ENCODE measurements at regions not wholly inside any gene's neighbourhood (a gene's known extent, or its start where the extent isn't known, plus 50 kb on each side); places are given as distances from the start of the nearest gene placed in this dataset.
A peak's percentile ranks its signal among the peaks of the same experiment; 100 is the strongest.
"Not testable (repeated sequence)": the region's sequence is repeated elsewhere in the genome, so short reads cannot be mapped to it uniquely, and the experiment has no call there.

DNA sequence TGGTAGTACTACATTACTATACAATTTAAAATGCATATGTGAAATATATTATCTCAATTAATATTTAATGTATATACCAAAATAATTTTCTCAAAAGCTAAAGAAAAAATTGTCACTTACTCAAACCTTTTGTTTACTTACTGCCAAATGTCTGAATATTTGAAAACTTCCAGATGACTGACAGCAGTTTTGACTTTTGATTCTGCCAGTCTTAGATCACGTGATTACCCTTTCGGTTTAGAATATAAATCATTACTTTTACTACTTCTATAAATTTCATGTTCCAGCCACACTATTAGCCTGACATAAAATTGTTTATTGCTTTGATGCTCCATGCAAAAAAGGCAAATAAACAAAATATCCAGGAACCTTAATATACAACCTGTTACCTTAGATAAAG is 680.7 kb upstream of the ID4 start:
- DNase-seq, result no peak

DNA sequence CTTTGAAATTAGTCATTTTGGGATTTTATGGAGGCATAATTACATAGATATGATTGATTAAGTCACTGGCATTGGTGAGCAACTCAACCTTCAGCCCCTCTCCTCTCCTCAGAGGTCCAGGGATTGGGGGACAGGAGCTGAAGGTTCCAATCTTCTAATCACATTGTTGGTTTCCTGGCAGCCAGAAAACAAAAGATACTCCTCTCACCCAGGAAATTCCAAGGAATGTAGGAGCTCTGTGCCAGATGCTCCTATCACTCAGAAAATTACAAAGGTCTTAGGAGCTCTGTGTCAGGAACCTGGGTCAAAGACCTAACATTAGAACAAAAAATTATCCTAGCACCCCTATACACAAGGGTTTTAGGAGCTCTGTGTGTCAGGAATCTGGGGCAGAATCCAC is 679.7 kb upstream of the ID4 start:
- no peak for DNase-seq

DNA sequence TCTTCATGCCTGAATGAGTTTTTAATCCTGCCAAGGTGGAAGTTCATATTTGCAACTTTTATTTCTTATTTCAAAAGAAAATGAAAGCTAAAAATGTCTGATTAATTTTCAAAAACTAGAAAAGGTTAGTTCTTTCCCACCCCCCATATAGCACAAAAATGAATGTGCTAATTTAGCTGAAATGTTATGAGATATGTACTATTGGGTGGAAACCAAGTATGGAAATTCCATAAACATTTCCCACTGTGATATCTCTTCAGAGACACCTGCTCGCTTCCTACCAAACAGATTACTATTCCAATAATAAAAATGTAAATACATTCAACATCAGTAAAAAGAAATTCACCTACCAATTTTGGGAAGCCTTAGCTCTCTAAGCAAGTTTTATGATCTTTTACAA is 678.6 kb upstream of the ID4 start:
- no peak for DNase-seq

DNA sequence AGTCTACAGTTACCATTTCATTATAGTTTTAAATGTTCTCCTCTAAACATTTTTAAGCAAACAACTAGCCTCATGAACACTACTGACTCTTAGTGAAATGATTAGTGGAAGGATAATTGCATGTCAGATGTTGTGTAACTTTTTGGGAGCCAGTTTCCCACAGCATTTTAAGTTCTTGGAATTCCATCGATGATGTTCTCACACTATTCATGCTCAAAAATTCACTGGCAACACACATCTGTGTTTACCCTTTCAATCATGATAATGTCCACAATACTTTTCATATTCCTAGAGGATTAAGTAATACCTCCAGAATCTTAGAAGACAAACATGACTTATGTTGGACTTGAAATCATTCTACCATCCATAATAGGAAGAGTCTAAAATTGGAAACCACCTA is 678.1 kb upstream of the ID4 start:
- no peak for DNase-seq

DNA sequence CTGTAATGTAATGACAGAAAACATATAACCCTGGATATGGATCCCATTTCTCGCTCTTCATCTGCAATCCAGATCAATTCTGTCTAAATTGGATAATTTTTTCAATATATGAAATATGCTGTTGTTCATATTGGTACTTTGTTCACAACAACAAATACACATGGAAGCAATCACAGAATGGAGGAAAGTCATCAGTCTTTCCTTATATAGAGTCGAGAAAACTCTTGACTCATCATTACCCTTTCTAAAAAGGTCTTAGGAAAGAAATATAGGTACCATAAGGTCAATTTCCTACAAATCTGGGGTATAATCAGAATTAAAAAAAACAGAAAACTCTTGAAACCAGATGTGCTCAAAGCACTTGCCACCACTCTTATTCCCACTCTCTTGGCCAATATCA is 677.6 kb upstream of the ID4 start:
- DNase-seq, result no peak

DNA sequence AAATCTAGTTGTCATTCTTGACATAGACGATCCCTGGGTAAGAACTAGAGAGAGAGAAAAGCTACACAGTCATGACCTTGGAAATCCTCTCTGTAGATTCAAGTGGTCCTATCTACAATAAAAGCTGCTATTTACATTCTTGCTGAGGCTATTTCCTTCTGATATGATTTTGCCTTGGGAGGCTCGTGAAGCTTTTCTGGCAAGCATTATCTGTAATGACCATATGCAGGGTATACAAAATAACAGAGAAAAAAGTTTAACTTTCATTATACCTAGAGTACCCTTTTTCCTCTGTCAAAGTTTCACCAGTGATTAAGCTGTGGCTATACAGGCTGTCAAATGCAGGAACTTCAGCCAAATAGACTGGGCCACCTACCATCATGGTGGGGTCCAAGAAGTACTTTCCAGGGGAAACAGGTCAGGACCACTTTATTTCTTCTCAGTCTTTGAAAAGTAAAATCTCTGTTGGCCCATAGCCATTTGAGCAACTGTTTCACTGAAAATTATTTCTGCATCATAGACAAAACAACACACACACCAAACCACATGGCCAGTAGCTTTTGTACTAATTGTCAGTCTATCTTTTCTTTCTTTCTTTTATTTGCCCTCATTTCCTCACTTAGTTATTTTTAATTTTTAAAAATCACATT is 677.0 kb upstream of the ID4 start:
- peak; percentile 18 for DNase-seq

DNA sequence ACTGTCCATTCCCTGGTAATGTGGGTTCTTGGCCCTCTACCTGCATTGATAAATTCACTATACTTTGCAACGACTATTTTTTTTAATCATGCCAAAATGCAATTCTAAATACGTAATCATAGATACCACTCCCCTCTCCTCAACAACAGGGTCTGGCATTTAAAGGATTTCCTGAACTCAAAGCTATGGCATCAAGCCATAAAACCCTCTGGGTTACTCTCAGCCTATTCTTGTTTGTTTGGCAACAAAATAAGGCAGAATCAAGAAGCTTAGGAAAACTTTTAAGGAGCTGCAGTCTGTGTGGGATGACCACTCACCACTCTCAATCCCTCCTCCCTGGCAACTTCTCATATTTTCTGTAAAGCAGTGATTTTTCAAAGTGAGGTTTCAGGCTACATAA is 669.9 kb upstream of the ID4 start:
- DNase-seq, result no peak

DNA sequence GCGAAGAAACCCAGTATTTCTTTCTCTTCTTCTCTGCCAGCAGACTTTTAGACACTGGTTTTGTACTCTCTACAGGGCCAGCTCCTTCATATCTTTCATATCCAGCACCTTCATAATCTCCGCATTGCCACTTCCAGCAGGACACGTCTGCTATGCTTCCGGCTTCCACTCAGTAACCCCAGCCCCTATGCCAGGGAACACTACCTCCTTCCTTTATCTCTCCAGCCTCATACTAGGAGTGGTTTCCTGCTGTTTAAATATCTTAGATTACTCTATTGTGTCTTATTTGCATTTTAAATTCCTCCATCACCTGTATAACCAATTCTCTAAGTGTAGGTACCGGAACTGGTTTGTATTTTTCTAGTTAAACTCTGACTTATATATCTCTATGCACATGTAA is 667.8 kb upstream of the ID4 start:
- no peak for DNase-seq

DNA sequence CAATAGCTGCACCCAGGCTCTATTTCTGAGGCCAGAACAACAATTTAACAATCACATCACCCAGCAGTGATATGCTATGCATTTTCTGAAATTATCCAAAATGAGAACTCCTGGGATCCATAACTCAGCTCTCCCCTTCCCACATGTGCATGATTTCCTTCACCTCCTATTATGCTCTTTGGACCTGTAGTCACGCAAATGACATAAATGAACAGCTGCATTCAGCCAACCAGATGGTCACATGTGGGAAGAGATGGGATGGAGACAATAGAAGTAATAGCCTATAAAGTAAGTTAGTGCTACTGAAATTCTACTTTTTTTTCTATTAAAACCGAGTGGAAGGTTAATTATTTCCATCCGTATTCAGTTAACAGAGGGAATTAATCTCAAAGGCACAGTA is 662.1 kb upstream of the ID4 start:
- peak; percentile 59 for DNase-seq

DNA sequence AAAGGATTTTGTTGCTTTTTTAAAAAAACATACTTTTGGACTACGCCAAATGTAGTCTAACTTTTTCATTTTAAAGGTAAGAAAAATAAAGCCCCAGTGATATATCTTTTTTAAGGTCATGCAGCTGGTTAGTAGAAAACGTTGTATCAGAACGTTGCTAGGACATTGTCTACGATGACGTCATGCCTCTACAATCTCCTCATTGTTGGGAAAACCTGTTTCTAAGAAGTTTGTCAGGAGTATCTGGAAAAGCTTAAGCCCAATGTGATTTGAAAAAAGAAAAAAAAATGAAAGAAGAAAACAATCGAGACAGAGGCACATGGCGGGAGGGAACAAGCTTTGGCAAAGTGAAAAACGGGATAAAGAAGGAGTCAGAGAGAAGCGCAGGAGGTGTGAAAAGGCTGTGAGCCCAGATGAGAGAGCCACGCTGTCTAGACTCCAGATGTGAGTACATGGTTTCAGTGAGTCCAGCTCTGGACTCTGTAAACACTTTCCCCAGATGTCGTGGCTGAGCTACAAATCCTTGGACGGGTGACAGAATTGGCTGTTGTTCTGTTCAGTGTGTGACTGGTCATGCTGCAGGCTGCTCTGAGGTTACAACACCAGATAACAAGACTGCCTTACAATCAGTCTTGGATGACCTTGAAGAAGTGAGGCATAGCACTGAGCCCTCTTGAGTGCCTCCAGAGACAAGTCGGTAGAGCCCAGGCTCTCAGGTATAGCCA is 656.7 kb upstream of the ID4 start:
- DNase-seq, result peak; percentile 95

DNA sequence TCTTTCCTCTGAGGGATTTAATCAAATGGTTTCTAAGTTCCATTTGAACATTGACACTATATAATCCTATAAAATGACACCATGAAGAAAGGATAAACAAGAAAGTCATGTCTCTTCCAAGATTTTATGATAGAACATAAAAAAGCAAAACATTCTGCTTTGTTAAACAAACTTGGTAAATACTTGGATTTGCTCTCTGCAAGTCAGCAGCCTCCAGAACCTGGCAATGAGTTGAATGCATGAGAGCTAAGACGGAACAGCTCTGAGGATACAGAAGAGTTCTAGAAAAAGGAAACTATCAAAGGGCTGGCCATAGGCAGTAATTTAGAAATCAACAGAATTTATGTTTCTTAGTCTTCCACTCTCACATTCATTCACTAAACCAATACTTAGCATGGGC is 656.0 kb upstream of the ID4 start:
- DNase-seq, result peak; percentile 76

DNA sequence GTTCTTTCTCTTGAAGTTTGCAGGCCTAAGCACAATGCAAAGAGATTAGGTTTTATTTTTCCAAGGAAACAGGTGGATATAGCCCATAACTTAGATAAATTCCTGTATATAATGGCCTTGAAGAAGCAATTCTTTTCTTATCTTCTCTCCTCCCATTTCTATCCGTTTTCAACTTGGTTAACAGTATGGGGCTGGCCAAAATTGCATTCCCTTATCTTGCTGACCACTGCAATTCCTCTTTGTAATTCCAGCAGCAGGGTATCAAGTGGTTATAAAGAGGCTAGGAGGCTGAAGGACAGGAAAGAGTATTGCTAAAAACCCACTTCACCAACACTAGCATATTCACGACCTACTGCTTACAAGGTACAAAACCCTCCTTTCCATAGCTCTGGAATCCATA is 643.5 kb upstream of the ID4 start:
- DNase-seq, result no peak

DNA sequence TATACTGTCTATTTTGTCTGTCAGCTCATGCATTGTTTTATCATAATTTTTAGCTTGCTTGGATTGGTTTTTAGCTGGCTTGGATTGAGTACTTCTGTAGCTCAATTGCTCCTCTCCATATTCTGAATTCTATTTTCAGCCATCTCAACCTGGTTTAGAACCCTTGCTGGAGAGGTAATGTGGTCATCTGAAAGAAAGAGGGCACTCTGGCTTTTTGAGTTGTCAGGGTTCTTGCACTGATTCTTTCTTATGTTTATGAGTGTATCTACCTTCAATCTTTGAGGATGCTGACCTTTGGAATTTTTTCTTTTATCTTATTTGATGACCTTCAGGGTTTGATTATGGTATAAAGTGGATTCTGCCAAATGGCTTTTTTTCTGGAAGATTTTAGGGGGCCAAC is 632.7 kb upstream of the ID4 start:
- no peak for DNase-seq

DNA sequence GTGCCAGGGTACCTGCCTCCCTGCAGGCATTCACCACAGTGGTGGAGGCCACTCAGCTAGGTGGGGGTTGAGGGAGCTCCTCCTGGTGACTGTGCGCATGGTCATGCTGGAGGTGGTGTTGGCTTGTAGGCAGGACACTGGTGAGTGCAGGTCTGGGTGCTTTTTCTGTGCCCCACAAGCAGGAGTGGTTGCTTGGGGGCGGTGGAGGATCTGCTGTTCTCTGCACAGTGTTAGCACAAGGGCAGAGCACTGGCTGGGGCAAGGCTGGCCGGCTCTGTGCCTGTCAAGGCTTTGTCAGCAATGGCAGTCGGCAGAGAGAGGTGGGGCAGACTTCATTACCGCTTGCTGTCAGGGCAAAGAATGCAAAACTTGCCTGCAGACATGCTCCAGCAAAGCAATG is 632.1 kb upstream of the ID4 start:
- no peak for DNase-seq

DNA sequence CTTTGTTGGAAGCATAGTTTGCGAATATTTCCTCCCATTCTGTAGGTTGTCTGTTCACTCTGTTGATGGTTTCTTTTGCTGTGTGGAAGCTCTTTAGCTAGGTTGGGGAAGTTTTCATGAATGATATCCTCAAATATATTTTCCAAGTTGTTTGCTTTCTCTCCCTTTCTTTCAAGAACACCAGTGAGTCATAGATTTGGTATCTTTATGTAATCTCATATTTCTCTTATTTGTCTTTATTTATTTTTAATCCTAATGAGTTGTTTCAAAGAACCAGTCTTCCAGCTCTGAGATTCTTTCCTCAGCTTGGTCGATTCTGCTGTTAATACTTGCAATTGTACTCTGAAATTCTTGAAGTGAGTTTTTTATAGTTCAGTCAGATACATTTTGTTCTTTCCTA is 628.0 kb upstream of the ID4 start:
- DNase-seq, result no peak

DNA sequence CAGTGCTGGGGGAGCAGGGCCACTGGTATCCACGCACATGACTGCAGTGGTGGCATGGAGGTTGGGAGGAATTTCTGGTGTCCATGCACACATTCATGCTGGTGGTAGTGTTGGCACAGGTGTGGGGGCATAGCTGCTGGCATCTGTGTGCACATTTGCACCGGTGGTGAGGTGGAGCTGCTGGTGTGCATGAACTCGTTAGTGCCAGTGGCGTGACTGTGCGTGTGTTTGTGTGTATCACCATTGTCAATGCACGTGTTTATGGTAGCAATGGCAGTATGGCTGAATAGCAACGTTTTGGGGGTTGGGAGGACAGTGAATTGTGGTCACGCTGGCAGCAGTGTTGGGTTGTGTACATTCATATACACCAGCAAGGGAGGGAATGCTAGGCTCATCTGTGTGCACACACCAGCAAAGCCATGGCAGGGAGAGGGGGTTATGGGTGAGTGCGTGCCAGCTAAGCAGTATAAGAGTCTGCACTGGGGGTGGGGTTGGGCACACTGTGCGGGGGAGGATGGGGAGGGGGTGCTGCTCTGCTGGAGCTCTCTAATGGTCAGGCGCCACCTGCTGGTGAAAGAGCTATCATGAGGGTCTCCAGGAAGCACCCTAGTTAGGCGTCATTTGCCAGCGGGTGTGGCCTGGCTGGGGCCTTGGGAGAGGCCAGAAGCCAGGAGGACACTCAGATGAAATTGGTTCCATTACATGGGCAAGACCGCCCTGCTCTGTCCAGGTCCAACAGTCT is 626.1 kb upstream of the ID4 start:
- no peak for DNase-seq

DNA sequence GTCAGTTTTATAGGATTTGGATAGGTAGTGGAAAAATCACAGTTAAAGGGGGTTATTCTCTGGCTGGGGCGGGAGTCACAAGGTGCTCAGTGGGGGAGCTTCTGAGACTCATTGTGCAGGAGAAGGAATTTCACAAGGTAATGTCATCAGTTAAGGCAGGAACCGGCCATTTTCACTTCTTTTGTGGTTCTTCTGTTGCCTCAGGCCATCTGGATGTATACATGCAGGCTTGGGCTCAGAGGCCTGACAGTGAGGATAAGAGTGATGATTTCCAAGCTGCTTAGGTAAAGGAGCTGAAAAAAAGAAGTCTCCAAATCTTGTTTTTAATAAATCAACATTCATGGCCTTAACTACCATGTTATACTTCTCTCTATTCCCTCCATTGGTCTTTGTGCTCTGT is 622.9 kb upstream of the ID4 start:
- DNase-seq, result no peak

DNA sequence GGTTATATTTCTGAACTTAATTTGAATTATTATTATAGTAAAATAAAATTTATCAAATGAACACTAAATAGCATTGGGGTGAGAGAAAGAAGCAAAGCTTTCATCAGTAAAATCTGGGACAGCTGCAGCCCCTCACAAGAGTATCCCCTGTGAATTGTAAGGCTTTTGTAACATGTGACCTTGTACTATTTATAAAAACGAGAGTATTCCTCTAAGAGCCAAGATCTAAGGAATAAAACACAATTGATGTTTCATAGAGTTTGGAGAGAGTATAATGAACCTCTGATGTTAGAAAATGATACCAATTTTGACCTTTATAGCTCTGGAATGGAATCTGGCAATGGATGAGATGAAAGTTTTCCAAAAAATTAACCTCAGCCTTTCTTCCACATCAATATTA is 617.2 kb upstream of the ID4 start:
- peak; percentile 14 for DNase-seq

DNA sequence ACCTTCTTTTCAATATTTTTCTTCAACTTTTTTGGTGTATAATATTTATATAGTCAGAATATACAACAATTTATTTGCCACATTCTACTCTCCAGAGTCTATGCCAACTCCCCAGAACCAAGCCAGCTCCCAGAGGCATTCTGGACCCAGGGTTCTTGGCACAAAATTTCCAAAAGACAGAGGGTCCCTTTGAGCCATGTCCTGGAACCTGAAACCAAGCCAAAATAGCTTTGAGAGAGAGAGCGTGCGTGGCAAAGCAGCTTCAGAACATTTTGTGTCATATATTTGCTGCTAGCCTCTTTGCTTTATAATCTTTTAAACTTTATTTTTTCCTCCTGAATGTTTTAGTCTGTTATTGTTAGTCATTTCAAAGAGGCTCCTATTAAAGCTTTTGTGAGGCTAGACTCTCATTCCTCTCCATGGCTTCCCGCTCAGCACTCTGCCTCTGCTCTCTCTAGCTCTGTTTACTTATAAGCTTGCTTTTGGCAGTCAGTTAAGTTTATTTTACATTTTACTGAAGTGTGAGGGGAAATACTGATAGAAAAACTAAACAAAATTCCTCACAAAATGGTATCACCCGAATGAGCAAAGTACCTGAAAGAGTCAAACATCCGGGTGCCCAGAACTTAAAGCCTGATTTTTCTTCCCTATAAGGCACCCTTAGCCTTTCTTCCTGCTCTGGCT is 605.1 kb upstream of the ID4 start:
- peak; percentile 33 for DNase-seq

DNA sequence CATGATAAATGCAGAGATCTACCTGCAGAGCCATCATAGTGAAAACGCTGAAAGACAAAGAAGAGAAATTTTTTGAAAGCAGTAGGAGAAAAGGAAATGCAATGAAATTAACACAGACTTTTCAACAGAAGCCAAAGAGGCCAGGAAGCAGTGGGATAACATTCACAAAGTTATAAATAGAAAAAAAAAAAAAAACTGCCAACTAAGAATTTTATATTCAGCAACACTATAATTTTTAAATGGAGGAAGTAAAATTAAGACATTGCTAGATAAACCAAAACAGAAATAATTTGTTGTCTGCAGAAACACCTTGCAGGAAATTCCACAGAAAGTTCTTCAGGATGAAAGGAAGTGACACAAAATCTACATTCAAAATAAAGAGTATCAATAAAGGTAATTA is 591.5 kb upstream of the ID4 start:
- DNase-seq, result no peak

DNA sequence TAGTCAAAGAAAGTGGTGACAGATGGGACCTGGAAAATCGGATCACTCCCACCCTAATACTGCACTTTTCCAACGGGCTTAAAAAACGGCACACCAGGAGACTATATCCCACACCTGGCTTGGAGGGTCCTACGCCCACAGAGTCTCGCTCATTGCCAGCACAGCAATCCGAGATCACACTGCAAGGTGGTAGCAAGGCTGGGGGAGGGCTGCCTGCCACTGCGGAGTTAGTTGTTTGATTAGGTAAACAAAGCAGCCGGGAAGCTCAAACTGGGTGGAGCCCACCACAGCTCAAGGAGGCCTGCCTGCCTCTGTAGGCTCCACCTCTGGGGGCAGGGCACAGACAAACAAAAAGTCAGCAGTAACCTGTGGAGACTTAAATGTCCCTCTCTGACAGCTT is 590.0 kb upstream of the ID4 start:
- not testable (repeated sequence) for DNase-seq

DNA sequence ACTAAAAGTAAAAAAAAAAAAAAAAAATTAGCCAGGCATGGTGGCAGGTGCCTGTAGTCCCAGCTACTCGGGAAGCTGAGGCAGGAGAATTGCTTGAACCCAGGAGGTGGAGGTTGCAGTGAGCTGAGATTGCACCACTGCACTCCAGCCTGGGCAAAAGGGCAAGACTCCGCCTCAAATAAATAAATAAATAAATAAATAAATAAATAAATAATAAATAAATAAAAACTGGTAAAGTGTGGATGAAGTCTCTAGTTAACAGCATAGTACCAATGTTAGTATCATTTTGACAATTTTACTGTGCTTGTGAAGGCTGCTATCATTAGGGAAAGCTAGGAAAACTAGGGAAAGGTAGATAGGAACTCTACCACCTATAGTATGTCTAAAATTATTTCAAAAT is 581.0 kb upstream of the ID4 start:
- not testable (repeated sequence) for DNase-seq

DNA sequence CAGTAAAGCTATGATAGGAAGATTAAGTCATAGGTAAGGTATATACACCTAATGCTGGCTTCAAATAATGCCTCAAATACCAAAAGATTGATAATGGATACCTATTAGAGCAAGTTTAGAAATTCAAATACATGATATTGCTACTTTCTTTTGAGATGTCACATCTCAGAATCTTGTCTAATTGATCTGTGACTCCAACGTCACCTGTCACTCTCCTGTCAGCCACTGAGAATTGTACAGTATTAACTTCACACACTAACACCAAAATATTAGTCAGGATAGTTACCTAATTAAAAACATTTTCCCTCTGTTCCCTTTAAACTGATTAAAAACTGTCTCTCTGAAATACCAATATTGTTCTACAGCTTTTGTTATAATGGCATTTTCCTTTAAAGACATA is 575.5 kb upstream of the ID4 start:
- no peak for DNase-seq
